ENCODE measurements at regions not wholly inside any gene's neighbourhood (a gene's known extent, or its start where the extent isn't known, plus 50 kb on each side); places are given as distances from the start of the nearest gene placed in this dataset.

DNA sequence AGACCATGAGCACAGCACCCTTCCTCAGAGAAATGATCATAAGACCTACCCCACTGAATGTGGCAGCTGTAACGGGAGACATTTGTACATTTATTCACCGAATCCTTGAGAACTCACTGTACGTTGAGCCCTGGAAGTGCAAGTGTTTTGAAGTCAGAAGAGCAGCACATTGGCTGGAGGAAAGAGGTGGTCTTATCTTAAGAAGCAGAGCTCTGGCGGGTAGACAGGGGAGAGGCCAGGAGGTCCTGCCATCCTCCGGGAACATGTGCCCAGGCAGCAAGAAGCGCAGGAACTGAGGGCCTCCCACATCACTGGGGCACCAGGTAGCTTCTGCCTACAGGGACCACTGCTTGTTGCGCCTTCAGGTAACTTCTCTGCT is 169.2 kb upstream of the IRF2BP2 start:
- Histone ChIP-seq H4K20me1 (ENCODE audit: insufficient read depth, low read length) (no peaks in the 10 kb centered on the region), H3K4me1 (ENCODE audit: control insufficient read depth in 1 of 2, insufficient read depth in 2 of 2, low read length in 2 of 2) (peaks cover 56% of the 10 kb centered on the region in 2 donors), H3K36me3 (replicated peaks in 1 of 2; ENCODE audit: control insufficient read depth in 1 of 2, insufficient read depth in 2 of 2, low read length in 2 of 2) (no peaks in the 10 kb centered on the region), H3K9me3 (replicated peaks in 1 of 2; ENCODE audit: control insufficient read depth in 1 of 2, insufficient read depth in 1 of 2, low read length in 2 of 2) (no peaks in the 10 kb centered on the region), H3K4me2 (replicated peaks; ENCODE audit: extremely low read depth, low read length, poor library complexity, severe bottlenecking) (peak overlapping the region; percentile 74), H3K79me2 (ENCODE audit: insufficient read depth, low read length) (peaks cover 7% of the 10 kb centered on the region), H3K4me3 (replicated peaks in 1 of 3; ENCODE audit: low read depth in 2 of 3, low read length in 3 of 3) (peak overlapping the region in 1 of 3 experiments; percentile 63), H2AFZ (ENCODE audit: insufficient read depth, low read depth, low read length, poor library complexity, severe bottlenecking) (peak overlapping the region; percentile 83), H3K27ac (ENCODE audit: low read depth in 1 of 2, low read length in 2 of 2) (peak overlapping the region; percentile 85 to 99), H3K9ac (ENCODE audit: insufficient read depth, low read length, poor library complexity, severe bottlenecking) (peak overlapping the region; percentile 59), H3K27me3 (ENCODE audit: control insufficient read depth in 2 of 2, insufficient read depth in 2 of 2, low read length in 2 of 2) (no peaks in the 10 kb centered on the region)
- no peaks in the 10 kb centered on the region for H3K9me3 Mint-ChIP-seq
- no peak overlapping the region for H3K27ac Mint-ChIP-seq
- H3K36me3 Mint-ChIP-seq, result no peaks in the 10 kb centered on the region
- no peak overlapping the region for H3K4me3 Mint-ChIP-seq
- WGBS (ENCODE audit: insufficient coverage), result 82% methylated on average over 7 of the region's 7 CpGs
- H3K27me3 Mint-ChIP-seq (ENCODE audit: low read depth in 3 of 3), result peaks cover 0 to 2% (median 2%) of the 10 kb centered on the region in 3 donors
- TF ChIP-seq, protein P1, sequence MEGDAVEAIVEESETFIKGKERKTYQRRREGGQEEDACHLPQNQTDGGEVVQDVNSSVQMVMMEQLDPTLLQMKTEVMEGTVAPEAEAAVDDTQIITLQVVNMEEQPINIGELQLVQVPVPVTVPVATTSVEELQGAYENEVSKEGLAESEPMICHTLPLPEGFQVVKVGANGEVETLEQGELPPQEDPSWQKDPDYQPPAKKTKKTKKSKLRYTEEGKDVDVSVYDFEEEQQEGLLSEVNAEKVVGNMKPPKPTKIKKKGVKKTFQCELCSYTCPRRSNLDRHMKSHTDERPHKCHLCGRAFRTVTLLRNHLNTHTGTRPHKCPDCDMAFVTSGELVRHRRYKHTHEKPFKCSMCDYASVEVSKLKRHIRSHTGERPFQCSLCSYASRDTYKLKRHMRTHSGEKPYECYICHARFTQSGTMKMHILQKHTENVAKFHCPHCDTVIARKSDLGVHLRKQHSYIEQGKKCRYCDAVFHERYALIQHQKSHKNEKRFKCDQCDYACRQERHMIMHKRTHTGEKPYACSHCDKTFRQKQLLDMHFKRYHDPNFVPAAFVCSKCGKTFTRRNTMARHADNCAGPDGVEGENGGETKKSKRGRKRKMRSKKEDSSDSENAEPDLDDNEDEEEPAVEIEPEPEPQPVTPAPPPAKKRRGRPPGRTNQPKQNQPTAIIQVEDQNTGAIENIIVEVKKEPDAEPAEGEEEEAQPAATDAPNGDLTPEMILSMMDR (IDR thresholded peaks at IDR 0.05), result no peak
- H3K4me1 Mint-ChIP-seq, result no peaks in the 10 kb centered on the region
- intact Hi-C loops (cut with micrococcal nuclease), result loop anchor here in 1 of 2 donors (5.0 kb wide), 1 partner anchor 198 kb away; no protein-coding TSS in a partner anchor
- peak in 1 of 3 donors; percentile 23 for DNase-seq

GRCh38 chr1:234778221-234779159 is 168.5 kb upstream of the IRF2BP2 start:
- H2AFZ ChIP-seq (ENCODE audit: insufficient read depth, low read depth, low read length, poor library complexity, severe bottlenecking), result peak overlapping the region; percentile 83
- peak overlapping the region; percentile 59 for H3K9ac ChIP-seq (ENCODE audit: insufficient read depth, low read length, poor library complexity, severe bottlenecking)
- no peaks in the 10 kb centered on the region for H3K4me1 Mint-ChIP-seq
- no peaks in the 10 kb centered on the region for H3K27me3 Mint-ChIP-seq (ENCODE audit: low read depth in 3 of 3)
- peak overlapping the region; percentile 85 to 99 for H3K27ac ChIP-seq (ENCODE audit: low read depth in 1 of 2, low read length in 2 of 2)
- no peak overlapping the region for H3K27ac Mint-ChIP-seq
- peak overlapping the region; percentile 9 to 63 (median 10) for H3K4me3 ChIP-seq (replicated peaks in 1 of 3; ENCODE audit: low read depth in 2 of 3, low read length in 3 of 3)
- no peaks in the 10 kb centered on the region for H3K36me3 Mint-ChIP-seq
- peak overlapping the region; percentile 74 for H3K4me2 ChIP-seq (replicated peaks; ENCODE audit: extremely low read depth, low read length, poor library complexity, severe bottlenecking)
- H3K9me3 Mint-ChIP-seq, result no peaks in the 10 kb centered on the region
- no peaks in the 10 kb centered on the region for H3K27me3 ChIP-seq (ENCODE audit: control insufficient read depth in 2 of 2, insufficient read depth in 2 of 2, low read length in 2 of 2)
- peak; percentile 71 to 88 (median 79) for DNase-seq
- H3K4me1 ChIP-seq (ENCODE audit: control insufficient read depth in 1 of 2, insufficient read depth in 2 of 2, low read length in 2 of 2), result peaks cover 62 to 63% of the 10 kb centered on the region in 2 donors
- TF ChIP-seq, protein P1 (IDR thresholded peaks at IDR 0.05), result no peak
- intact Hi-C loops (cut with micrococcal nuclease), result loop anchor here in 1 of 2 donors (5.0 kb wide), 1 partner anchor 199 kb away; no protein-coding TSS in a partner anchor
- no peak overlapping the region for H3K4me3 Mint-ChIP-seq
- no peaks in the 10 kb centered on the region for H3K36me3 ChIP-seq (replicated peaks in 1 of 2; ENCODE audit: control insufficient read depth in 1 of 2, insufficient read depth in 2 of 2, low read length in 2 of 2)
- H3K79me2 ChIP-seq (ENCODE audit: insufficient read depth, low read length), result peaks cover 11% of the 10 kb centered on the region
- 41% methylated on average over 19 of the region's 22 CpGs for WGBS (ENCODE audit: insufficient coverage)
- H4K20me1 ChIP-seq (ENCODE audit: insufficient read depth, low read length), result no peaks in the 10 kb centered on the region
- no peaks in the 10 kb centered on the region for H3K9me3 ChIP-seq (replicated peaks in 1 of 2; ENCODE audit: control insufficient read depth in 1 of 2, insufficient read depth in 1 of 2, low read length in 2 of 2)

Measured in CD14-positive monocyte (primary cell).